ENCODE measurements at regions not wholly inside any gene's neighbourhood (a gene's known extent, or its start where the extent isn't known, plus 50 kb on each side); places are given as distances from the start of the nearest gene placed in this dataset.

DNA sequence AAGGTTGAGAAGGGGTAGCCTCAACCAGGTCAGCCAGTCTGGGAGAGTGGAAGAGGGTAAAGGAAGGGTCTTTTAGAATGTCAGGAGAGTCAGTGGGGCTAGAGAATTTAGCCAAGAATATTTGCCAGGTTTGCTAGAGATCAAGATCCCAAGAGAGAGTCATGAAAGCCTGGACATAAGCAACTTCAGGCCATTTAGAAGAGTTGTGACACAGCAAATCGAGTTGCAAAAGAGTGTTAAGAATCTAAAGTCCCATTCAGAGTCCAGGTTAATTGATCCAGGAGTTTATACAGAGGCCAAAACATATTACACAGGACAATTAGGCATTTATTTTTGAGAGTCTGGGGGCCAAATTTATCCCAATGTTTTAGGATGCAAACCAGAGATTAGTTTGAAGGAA, 1260.1 kb upstream of the ACO1 start:
- TF ChIP-seq CTCF (IDR thresholded peaks at IDR 0.05; ENCODE audit: low read depth, low read length) (no peak), EZH2phosphoT487 (IDR thresholded peaks at IDR 0.05; ENCODE audit: low read depth) (no peak)
